DOHH2 (cell line): ENCODE measurements at regions not wholly inside any gene's neighbourhood (a gene's known extent, or its start where the extent isn't known, plus 50 kb on each side); places are given as distances from the start of the nearest gene placed in this dataset.
"Not testable (repeated sequence)": the region's sequence is repeated elsewhere in the genome, so short reads cannot be mapped to it uniquely, and the experiment has no call there.

ENCODE experiments used
- H3F3A ChIP-seq: fragments of 200-600 bp; sonication (generic), shearing (Covaris generic); 2 replicates; pipeline ENCODE4 v1.6.0; 2016; ENCODE audit warnings: antibody characterized with exemption, mild to moderate bottlenecking; ENCODE audit not compliant: control insufficient read depth, insufficient read depth
- H3K27ac ChIP-seq: fragments of 200-600 bp; sonication (generic); 2 replicates; pipeline ENCODE4 v1.5.1; 2014; ENCODE audit warnings: low read depth, mild to moderate bottlenecking, low read length, moderate library complexity
- H3K27me3 ChIP-seq: fragments of 200-600 bp; sonication (generic); 2 replicates; pipeline ENCODE4 v1.6.1; 2014; ENCODE audit warnings: mild to moderate bottlenecking, low read length, mixed read lengths; ENCODE audit not compliant: control insufficient read depth
- H3K36me3 ChIP-seq: fragments of 200-600 bp; sonication (generic); 2 replicates; pipeline ENCODE4 v1.6.1; 2014; ENCODE audit warnings: mild to moderate bottlenecking, low read length, moderate library complexity, mixed read lengths; ENCODE audit not compliant: control insufficient read depth
- H3K4me1 ChIP-seq: fragments of 200-600 bp; sonication (generic); 2 replicates; pipeline ENCODE4 v1.6.1; 2014; ENCODE audit warnings: mild to moderate bottlenecking, low read length, mixed read lengths; ENCODE audit not compliant: control insufficient read depth
- H3K4me2 ChIP-seq: fragments of 200-600 bp; sonication (generic); 2 replicates; pipeline ENCODE4 v1.6.0; 2014; ENCODE audit warnings: mild to moderate bottlenecking, low read length, moderate library complexity
- H3K4me3 ChIP-seq: fragments of 200-600 bp; sonication (generic); 2 replicates; pipeline ENCODE4 v1.5.1; 2014; ENCODE audit warnings: mild to moderate bottlenecking, low read length, mixed read lengths
- H3K79me2 ChIP-seq: fragments of 200-600 bp; sonication (generic); 2 replicates; pipeline ENCODE4 v1.6.1; 2014; ENCODE audit warnings: mild to moderate bottlenecking, low read length, mixed read lengths; ENCODE audit not compliant: control insufficient read depth
- H3K9me2 ChIP-seq: fragments of 200-600 bp; sonication (generic); replicated peaks from 2 replicates; pipeline ENCODE4 v1.6.1; 2014; ENCODE audit warnings: mild to moderate bottlenecking, low read length, mixed read lengths; ENCODE audit not compliant: control insufficient read depth
- H3K9me3 ChIP-seq: fragments of 200-600 bp; sonication (generic); 2 replicates; pipeline ENCODE4 v1.6.1; 2014; ENCODE audit warnings: antibody characterized with exemption, low read length, mixed read lengths; ENCODE audit not compliant: control insufficient read depth, insufficient read depth
- H4K20me1 ChIP-seq: fragments of 200-600 bp; sonication (generic); 2 replicates; pipeline ENCODE4 v1.6.0; 2014; ENCODE audit warnings: low read depth, mild to moderate bottlenecking, antibody characterized with exemption, low read length, moderate library complexity; ENCODE audit not compliant: control insufficient read depth, insufficient read depth

DNA sequence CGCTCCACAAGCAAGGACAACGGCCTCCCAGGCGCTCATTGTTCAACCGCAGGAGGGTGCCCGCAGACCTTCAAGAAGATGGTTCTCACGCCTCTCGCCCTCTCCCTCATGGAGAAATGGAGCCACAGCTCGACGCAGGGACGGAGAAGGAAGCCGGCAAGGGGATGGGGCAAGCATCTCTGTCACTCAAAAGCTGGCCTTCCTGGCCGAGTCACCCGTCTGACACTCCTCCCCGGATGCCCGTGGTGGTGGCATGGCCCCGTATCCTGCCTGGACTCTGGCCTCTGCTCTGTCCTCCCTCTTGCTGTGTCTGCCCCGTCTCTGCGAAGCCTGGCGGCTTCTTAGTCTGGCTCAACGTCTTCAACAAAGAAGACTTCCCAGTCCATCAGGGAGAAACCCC lies 1405.7 kb upstream of the PCDH10 start:
- H3K9me3 ChIP-seq, H3K79me2 ChIP-seq, H3K4me2 ChIP-seq, H3K4me3 ChIP-seq, H3K27ac ChIP-seq, H3K9me2 ChIP-seq, H4K20me1 ChIP-seq, H3F3A ChIP-seq, H3K36me3 ChIP-seq, H3K4me1 ChIP-seq, H3K27me3 ChIP-seq: not testable (repeated sequence)

GRCh38 chr4:131747203-131747602 lies 1401.9 kb upstream of the PCDH10 start:
- H3K36me3 ChIP-seq: not testable (repeated sequence)

DNA sequence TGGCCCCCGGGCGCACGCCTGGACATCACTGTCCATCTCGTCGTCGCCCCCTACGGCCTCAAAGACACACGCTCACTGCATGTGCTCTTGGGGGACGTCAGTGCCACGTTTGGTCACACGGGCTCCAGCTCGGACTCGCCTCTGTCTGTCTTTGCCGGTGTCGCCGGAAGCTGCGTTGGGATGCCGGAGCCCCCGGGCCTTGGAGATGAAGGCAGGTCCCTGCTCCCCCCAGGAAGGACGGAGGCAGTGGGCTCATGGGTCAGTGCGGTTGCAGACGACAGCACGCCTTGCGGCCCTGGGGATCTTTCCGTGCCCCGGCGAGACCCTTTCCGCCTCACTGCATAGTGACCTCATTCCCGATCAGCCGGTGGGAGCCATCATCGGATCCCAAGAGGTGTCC lies 1399.9 kb upstream of the PCDH10 start:
- H3K36me3 ChIP-seq, H3F3A ChIP-seq, H3K4me1 ChIP-seq, H3K79me2 ChIP-seq, H3K27me3 ChIP-seq, H4K20me1 ChIP-seq, H3K4me2 ChIP-seq, H3K4me3 ChIP-seq, H3K9me3 ChIP-seq, H3K9me2 ChIP-seq, H3K27ac ChIP-seq: not testable (repeated sequence)

More at GRCh38 chr4:131747203-131747602, 1401.9 kb upstream of the PCDH10 start:
- H3K9me3 ChIP-seq, H3F3A ChIP-seq, H3K27me3 ChIP-seq, H3K4me1 ChIP-seq, H3K9me2 ChIP-seq, H3K4me2 ChIP-seq, H3K4me3 ChIP-seq, H3K27ac ChIP-seq, H4K20me1 ChIP-seq, H3K79me2 ChIP-seq: not testable (repeated sequence)

- not testable (repeated sequence) for H3K4me3 ChIP-seq, H3K4me2 ChIP-seq, H4K20me1 ChIP-seq, H3K27ac ChIP-seq, H3K9me3 ChIP-seq, H3F3A ChIP-seq, H3K4me1 ChIP-seq, H3K79me2 ChIP-seq, H3K9me2 ChIP-seq, H3K36me3 ChIP-seq, H3K27me3 ChIP-seq
These were observed 1399.1 kb upstream of the PCDH10 start for GRCh38 chr4:131750006-131750405.

- H3K36me3 ChIP-seq, H3K4me1 ChIP-seq, H3K9me2 ChIP-seq, H3K27ac ChIP-seq, H3K4me3 ChIP-seq, H4K20me1 ChIP-seq, H3K9me3 ChIP-seq, H3K4me2 ChIP-seq, H3F3A ChIP-seq, H3K79me2 ChIP-seq, H3K27me3 ChIP-seq: not testable (repeated sequence)
These were observed 1398.6 kb upstream of the PCDH10 start for GRCh38 chr4:131750469-131750868.

GRCh38 chr4:131762234-131762633 lies 1386.9 kb upstream of the PCDH10 start:
- H3F3A ChIP-seq, H3K27ac ChIP-seq, H3K9me3 ChIP-seq, H3K27me3 ChIP-seq, H3K79me2 ChIP-seq, H3K4me2 ChIP-seq, H3K4me1 ChIP-seq, H3K9me2 ChIP-seq, H3K4me3 ChIP-seq, H4K20me1 ChIP-seq, H3K36me3 ChIP-seq: not testable (repeated sequence)
